Sigmoid colon (tissue), 6 donors: ENCODE measurements at regions not wholly inside any gene's neighbourhood (a gene's known extent, or its start where the extent isn't known, plus 50 kb on each side); places are given as distances from the start of the nearest gene placed in this dataset.

Experiments
- DNase-seq: peaks from one replicate; pipeline ENCODE4 v3.0.0-alpha.2; 2019
- H3K27ac ChIP-seq, 4 donors: fragments of 200-600 bp; sonication (generic); one replicate each; pipeline ENCODE4 v1.5.1; 2016 to 2019; ENCODE audit warnings: mild to moderate bottlenecking in 1 of 4
- H3K27me3 ChIP-seq, 3 donors: fragments of 200-600 bp; sonication (generic); one replicate each; pipeline ENCODE4 v1.5.1; 2019; ENCODE audit warnings: mild to moderate bottlenecking in 1 of 3
- H3K36me3 ChIP-seq, 4 donors: fragments of 200-600 bp; sonication (generic); one replicate each; pipeline ENCODE4 v1.5.1; 2016 to 2019
- H3K4me1 ChIP-seq, 4 donors: fragments of 200-600 bp; sonication (generic); one replicate each; pipeline ENCODE4 v1.5.1; 2017 to 2019
- H3K4me3 ChIP-seq, 4 donors: fragments of 200-600 bp; sonication (generic); one replicate each; pipeline ENCODE4 v1.5.1; 2017 to 2019; ENCODE audit warnings: mild to moderate bottlenecking in 2 of 4, moderate library complexity in 1 of 4
- H3K9me3 ChIP-seq, 4 donors: fragments of 200-600 bp in 3 of 4; sonication (generic) in 3 of 4; one replicate each; pipeline versions ENCODE4 v1.5.1 to v1.6.1; 2013 to 2019
- CTCF ChIP-seq, 4 experiments: fragments of 450-650 bp in 3 of 4; fragments of 200-600 bp in 1 of 4; IDR thresholded peaks; one replicate each; pipeline ENCODE4 v1.5.1; 2016 to 2019; ENCODE audit warnings: antibody characterized with exemption in 4 of 4, mild to moderate bottlenecking in 3 of 4, moderate library complexity in 2 of 4
- EP300 ChIP-seq, 4 donors: sonication (generic); formaldehyde crosslinking; IDR thresholded peaks; one replicate each; pipeline ENCODE4 v1.6.1; 2017; ENCODE audit warnings: antibody characterized with exemption in 4 of 4
- POLR2A ChIP-seq, 2 donors: fragments of 450-650 bp; IDR thresholded peaks; one replicate each; pipeline ENCODE4 v1.6.1; 2016; ENCODE audit warnings: antibody characterized with exemption in 2 of 2, mild to moderate bottlenecking in 2 of 2, moderate library complexity in 2 of 2
- POLR2AphosphoS5 ChIP-seq, 4 donors: sonication (generic); formaldehyde crosslinking; IDR thresholded peaks; one replicate each; pipeline ENCODE4 v1.6.1; 2017; ENCODE audit warnings: antibody characterized with exemption in 4 of 4
- WGBS, 2 donors: extraction: QIAGEN DNeasy Blood & Tissue Kit; methylation state at CpG; one replicate each; pipeline ENCODE4 v1.1.7; 2013; 5-methylcytosine and 5-hydroxymethylcytosine counted together
- intact Hi-C: fragments of 100-400 bp; cut with DNase I; formaldehyde crosslinking; loops from one replicate; pipeline ENCODE4 v1.15.1; 2023
- donor health status: healthy with polysubstance abuse.
- donor health status: healthy.

GRCh38 chr20:48202334-48203113 lies 417.2 kb upstream of the SULF2 start:
- DNase-seq: no peak
- H3K36me3 ChIP-seq: no peaks in the 10 kb centered on the region
- H3K27me3 ChIP-seq: no peaks in the 10 kb centered on the region
- WGBS, 2 donors: 88% methylated on average over 19 of the region's 19 CpGs
- no peak overlapping the region for H3K27ac ChIP-seq
- TF ChIP-seq POLR2AphosphoS5 (IDR thresholded peaks at IDR 0.05): no peak
- no peak for TF ChIP-seq POLR2A (IDR thresholded peaks at IDR 0.05)
- no peak for TF ChIP-seq CTCF (IDR thresholded peaks at IDR 0.05)
- TF ChIP-seq EP300 (IDR thresholded peaks at IDR 0.05): no peak
- intact Hi-C loops: no loop called here
- H3K9me3 ChIP-seq: no peaks in the 10 kb centered on the region
- no peak overlapping the region for H3K4me3 ChIP-seq
- H3K4me1 ChIP-seq: peaks cover 0 to 3% (median 0%) of the 10 kb centered on the region in 4 donors

DNA sequence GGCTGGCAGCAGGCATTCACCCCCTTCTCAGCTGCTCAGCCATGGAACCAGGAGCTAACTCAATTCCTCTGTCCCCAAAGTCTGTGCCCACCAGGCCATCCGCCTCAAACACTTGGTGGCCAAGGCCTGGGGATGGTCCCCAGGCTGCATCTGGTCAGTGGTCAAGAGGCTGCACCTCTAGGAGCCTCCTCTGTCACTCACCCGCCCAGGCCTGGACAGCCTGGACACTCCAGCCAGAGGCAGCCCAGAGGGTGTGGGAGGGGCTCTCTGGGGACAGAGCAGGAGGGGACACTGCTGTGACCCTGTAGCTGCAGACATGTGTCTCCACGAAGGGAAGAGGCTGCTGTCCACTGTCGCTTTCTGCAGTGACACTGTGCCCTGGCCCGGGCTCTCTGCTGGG lies 416.6 kb upstream of the SULF2 start:
- no peak overlapping the region for H3K27ac ChIP-seq
- intact Hi-C loops: no loop called here
- H3K36me3 ChIP-seq: no peaks in the 10 kb centered on the region
- no peak for DNase-seq
- H3K4me3 ChIP-seq: no peak overlapping the region
- H3K4me1 ChIP-seq: peaks cover 0 to 3% (median 0%) of the 10 kb centered on the region in 4 donors
- no peaks in the 10 kb centered on the region for H3K27me3 ChIP-seq
- H3K9me3 ChIP-seq: no peaks in the 10 kb centered on the region
- TF ChIP-seq CTCF (IDR thresholded peaks at IDR 0.05) (no peak), POLR2AphosphoS5 (IDR thresholded peaks at IDR 0.05) (no peak), EP300 (IDR thresholded peaks at IDR 0.05) (no peak), POLR2A (IDR thresholded peaks at IDR 0.05) (no peak)
- WGBS, 2 donors: 85 to 86% methylated on average over 5 of the region's 5 CpGs

GRCh38 chr20:48201188-48201587 lies 415.9 kb upstream of the SULF2 start:
- TF ChIP-seq POLR2A (IDR thresholded peaks at IDR 0.05) (no peak), EP300 (IDR thresholded peaks at IDR 0.05) (no peak), CTCF (IDR thresholded peaks at IDR 0.05) (no peak), POLR2AphosphoS5 (IDR thresholded peaks at IDR 0.05) (no peak)
- intact Hi-C loops: no loop called here
- Histone ChIP-seq H3K4me1 (peaks cover 0 to 3% (median 0%) of the 10 kb centered on the region in 4 donors), H3K27me3 (no peaks in the 10 kb centered on the region), H3K9me3 (no peaks in the 10 kb centered on the region), H3K36me3 (no peaks in the 10 kb centered on the region), H3K27ac (no peak overlapping the region), H3K4me3 (no peak overlapping the region)
- DNase-seq: no peak
- WGBS, 2 donors: 78 to 81% methylated on average over 8 of the region's 8 CpGs

- Histone ChIP-seq H3K9me3 (no peaks in the 10 kb centered on the region), H3K36me3 (no peaks in the 10 kb centered on the region), H3K27ac (no peak overlapping the region), H3K4me1 (peaks cover 0 to 3% (median 0%) of the 10 kb centered on the region in 4 donors), H3K27me3 (no peaks in the 10 kb centered on the region), H3K4me3 (no peak overlapping the region)
- intact Hi-C loops: no loop called here
- TF ChIP-seq POLR2AphosphoS5 (IDR thresholded peaks at IDR 0.05) (peak in 1 of 4 donors; percentile 24), CTCF (IDR thresholded peaks at IDR 0.05) (no peak)
- DNase-seq: no peak
- WGBS, 2 donors: 70 to 75% methylated on average over 8 of the region's 8 CpGs
Observed at GRCh38 chr20:48198929-48199451, 413.7 kb upstream of the SULF2 start.
